H7 (cell line): ENCODE measurements at regions not wholly inside any gene's neighbourhood (a gene's known extent, or its start where the extent isn't known, plus 50 kb on each side); places are given as distances from the start of the nearest gene placed in this dataset.
"Not testable (repeated sequence)": the region's sequence is repeated elsewhere in the genome, so short reads cannot be mapped to it uniquely, and the experiment has no call there.

Experiments
- DNase-seq: peaks from one replicate; pipeline ENCODE4 v3.0.0; 2012
- H3K27me3 ChIP-seq: 2 replicates; pipeline ENCODE4 v1.6.0; 2011; ENCODE audit warnings: mild to moderate bottlenecking, low read length; ENCODE audit not compliant: control insufficient read depth, insufficient read depth
- H3K36me3 ChIP-seq: replicated peaks from 2 replicates; pipeline ENCODE4 v1.5.1; 2011; ENCODE audit warnings: low read length; ENCODE audit not compliant: control insufficient read depth, insufficient read depth
- H3K4me3 ChIP-seq: 2 replicates; pipeline ENCODE4 v1.5.1; 2011; ENCODE audit warnings: low read depth, mild to moderate bottlenecking, control low read depth, low read length, moderate library complexity; ENCODE audit not compliant: insufficient read depth

- H3K36me3 ChIP-seq, result no peaks in the 10 kb centered on the region
- DNase-seq, result no peak
- H3K27me3 ChIP-seq, result no peaks in the 10 kb centered on the region
- H3K4me3 ChIP-seq, result no peak overlapping the region
These were observed 134.4 kb upstream of the PTBP2 start for GRCh38 chr1:96587222-96587621.

GRCh38 chr1:96588416-96588995 is 133.1 kb upstream of the PTBP2 start:
- no peak overlapping the region for H3K4me3 ChIP-seq
- H3K36me3 ChIP-seq, result no peaks in the 10 kb centered on the region
- no peak for DNase-seq
- no peaks in the 10 kb centered on the region for H3K27me3 ChIP-seq

- H3K4me3 ChIP-seq, H3K27me3 ChIP-seq, DNase-seq, H3K36me3 ChIP-seq: not testable (repeated sequence)
These were observed 126.1 kb upstream of the PTBP2 start for GRCh38 chr1:96595530-96595929.

- peak; percentile 65 for DNase-seq
- Histone ChIP-seq H3K4me3 (no peak overlapping the region), H3K27me3 (no peaks in the 10 kb centered on the region), H3K36me3 (no peaks in the 10 kb centered on the region)
These were observed 125.2 kb upstream of the PTBP2 start for GRCh38 chr1:96596226-96596922.

DNA sequence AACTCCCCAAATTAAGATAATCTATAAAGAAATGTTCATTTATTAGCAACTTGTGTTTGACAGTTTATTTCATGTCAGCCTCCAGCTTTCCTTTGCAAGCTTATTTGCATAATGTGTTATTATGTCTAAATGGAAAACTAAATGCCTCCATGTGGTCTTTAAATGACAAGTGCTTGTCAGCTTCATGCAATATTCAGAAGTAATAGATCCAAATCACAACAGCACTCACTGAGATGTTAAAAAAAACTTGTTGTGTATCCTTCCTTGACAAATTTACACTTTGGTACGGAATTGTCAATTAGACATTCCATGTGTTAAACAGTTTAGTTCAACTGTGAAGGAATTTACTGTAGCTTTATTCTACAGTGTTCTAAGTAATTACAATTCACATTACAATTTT is 124.4 kb upstream of the PTBP2 start:
- Histone ChIP-seq H3K36me3 (no peaks in the 10 kb centered on the region), H3K4me3 (no peak overlapping the region), H3K27me3 (no peaks in the 10 kb centered on the region)
- DNase-seq, result no peak

DNA sequence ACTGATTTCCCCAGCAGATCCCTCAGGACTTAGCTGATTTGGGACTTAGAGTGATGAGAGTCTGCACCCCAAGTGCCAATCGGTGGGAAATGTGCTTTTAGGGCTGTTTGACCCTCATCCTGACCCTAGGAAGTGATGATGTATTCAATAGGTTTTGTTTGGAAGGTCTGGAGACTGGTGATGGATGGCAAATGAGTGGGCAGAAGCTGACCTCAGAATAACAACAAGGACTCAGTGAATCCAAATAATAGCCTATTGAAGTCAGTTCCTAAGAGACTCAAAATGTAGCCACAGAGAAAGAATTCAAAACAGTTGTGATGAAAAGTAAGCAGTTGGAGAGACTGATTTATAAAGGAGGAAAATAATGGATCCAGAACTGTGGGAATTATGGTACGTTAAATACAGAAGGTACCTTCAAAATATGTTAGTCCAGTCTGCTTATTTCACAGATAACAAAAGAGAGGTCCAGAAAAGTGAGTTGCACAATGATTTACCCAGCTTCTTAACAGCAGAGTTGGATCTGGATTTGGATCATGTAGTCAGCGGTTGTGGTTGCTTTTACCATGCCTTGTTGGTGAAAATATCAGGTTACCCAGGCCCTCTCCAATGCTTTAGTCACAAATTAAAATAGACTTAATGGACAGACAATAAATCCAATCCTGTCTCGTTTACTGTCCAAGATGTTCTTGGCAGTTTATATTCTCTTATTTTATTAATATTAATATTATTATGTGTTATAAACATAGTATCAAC is 123.0 kb upstream of the PTBP2 start:
- Histone ChIP-seq H3K27me3 (no peaks in the 10 kb centered on the region), H3K4me3 (no peak overlapping the region), H3K36me3 (no peaks in the 10 kb centered on the region)
- no peak for DNase-seq

DNA sequence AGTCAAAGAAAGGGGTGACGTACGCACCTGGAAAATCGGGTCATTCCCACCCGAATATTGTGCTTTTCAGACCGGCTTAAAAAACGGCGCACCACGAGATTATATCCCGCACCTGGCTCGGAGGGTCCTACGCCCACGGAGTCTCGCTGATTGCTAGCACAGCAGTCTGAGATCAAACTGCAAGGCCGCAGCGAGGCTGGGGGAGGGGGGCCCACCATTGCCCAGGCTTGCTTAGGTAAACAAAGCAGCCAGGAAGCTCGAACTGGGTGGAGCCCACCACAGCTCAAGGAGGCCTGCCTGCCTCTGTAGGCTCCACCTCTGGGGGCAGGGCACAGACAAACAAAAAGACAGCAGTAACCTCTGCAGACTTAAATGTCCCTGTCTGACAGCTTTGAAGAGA is 117.0 kb upstream of the PTBP2 start:
- H3K36me3 ChIP-seq, H3K27me3 ChIP-seq, DNase-seq: not testable (repeated sequence)
- peak overlapping the region; percentile 12; the same call in 1 of the 2 replicates for H3K4me3 ChIP-seq

DNA sequence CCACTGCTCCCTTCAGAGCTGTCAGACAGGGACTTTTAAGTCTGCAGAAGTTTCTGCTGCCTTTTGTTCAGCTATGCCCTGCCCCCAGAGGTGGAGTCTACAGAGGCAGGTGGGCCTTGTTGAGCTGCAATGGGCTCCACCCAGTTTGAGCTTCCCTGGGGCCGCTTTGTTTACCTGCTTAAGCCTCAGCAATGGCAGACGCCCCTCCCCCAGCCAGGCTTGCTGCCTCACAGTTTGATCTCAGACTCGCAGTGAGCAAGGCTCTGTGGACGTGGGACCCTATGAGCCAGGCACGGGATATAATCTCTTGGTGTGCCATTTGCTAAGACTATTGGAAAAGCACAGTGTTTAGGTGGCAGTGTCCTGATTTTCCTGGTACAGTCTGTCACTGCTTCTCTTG is 104.2 kb upstream of the PTBP2 start:
- H3K27me3 ChIP-seq, H3K36me3 ChIP-seq, DNase-seq, H3K4me3 ChIP-seq: not testable (repeated sequence)

- no peaks in the 10 kb centered on the region for H3K27me3 ChIP-seq
- DNase-seq, result no peak
- no peaks in the 10 kb centered on the region for H3K36me3 ChIP-seq
- H3K4me3 ChIP-seq, result no peak overlapping the region
These were observed 89.4 kb upstream of the PTBP2 start for GRCh38 chr1:96632045-96632664.

- Histone ChIP-seq H3K27me3 (no peaks in the 10 kb centered on the region), H3K4me3 (no peak overlapping the region), H3K36me3 (no peaks in the 10 kb centered on the region)
- no peak for DNase-seq
These were observed 87.9 kb upstream of the PTBP2 start for GRCh38 chr1:96633695-96634094.

DNA sequence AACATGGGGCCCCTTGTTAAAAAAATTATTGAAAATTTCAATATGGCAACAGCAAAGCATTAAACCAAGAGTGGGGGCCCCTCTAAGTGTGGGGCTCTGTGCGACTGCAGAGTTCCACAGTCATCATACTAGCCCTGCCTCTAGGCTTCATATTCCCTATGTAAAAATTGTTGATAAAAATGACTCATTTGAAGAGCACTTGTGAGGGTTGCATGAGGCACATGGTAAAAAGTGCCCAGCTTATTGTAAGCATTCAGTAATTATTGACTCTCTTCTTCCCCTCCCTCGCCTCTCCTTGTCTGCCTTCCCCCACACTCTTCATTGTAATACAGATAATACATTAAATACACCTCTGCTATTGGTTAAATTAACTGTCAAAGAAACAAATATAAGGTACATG is 86.7 kb upstream of the PTBP2 start:
- Histone ChIP-seq H3K36me3 (no peaks in the 10 kb centered on the region), H3K4me3 (no peak overlapping the region), H3K27me3 (no peaks in the 10 kb centered on the region)
- no peak for DNase-seq

DNA sequence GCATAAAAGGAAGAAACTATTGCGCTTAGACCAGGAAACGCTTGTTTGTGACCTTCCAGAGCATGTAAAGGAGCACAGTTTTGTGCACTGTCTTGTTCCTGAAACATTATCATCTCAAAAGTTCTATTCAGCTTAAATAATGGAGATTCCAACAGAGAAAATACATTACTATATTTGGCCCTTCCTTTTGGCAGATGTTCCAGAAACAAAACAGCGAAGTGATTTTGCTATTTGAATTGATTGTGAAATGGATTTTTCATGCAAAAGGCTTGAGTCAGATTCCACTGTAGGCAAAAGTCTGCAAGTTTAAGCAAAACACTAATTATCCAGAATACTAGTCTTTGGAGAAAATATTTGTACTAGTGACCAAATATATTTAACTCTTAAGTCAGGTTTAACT is 80.3 kb upstream of the PTBP2 start:
- no peak for DNase-seq
- Histone ChIP-seq H3K27me3 (no peaks in the 10 kb centered on the region), H3K36me3 (no peaks in the 10 kb centered on the region), H3K4me3 (no peak overlapping the region)

GRCh38 chr1:96643519-96643918 is 78.1 kb upstream of the PTBP2 start:
- Histone ChIP-seq H3K27me3 (no peaks in the 10 kb centered on the region), H3K36me3 (no peaks in the 10 kb centered on the region), H3K4me3 (no peak overlapping the region)
- DNase-seq, result no peak

- no peaks in the 10 kb centered on the region for H3K27me3 ChIP-seq
- no peak for DNase-seq
These were observed 72.3 kb upstream of the PTBP2 start for GRCh38 chr1:96649301-96649700.

GRCh38 chr1:96651517-96651916 is 70.1 kb upstream of the PTBP2 start:
- no peak for DNase-seq
- Histone ChIP-seq H3K4me3 (no peak overlapping the region), H3K36me3 (no peaks in the 10 kb centered on the region), H3K27me3 (no peaks in the 10 kb centered on the region)

More at GRCh38 chr1:96649301-96649700, 72.3 kb upstream of the PTBP2 start:
- Histone ChIP-seq H3K4me3 (no peak overlapping the region), H3K36me3 (no peaks in the 10 kb centered on the region)
